PC-9 (cell line): ENCODE measurements at regions not wholly inside any gene's neighbourhood (a gene's known extent, or its start where the extent isn't known, plus 50 kb on each side); places are given as distances from the start of the nearest gene placed in this dataset.

ENCODE experiments used
- CTCF ChIP-seq: fragments of 200-600 bp; sonication (generic); conservative IDR thresholded peaks from 2 replicates; pipeline ENCODE4 v1.6.1; 2017; ENCODE audit warnings: mixed run types, antibody characterized with exemption, mild to moderate bottlenecking, moderate library complexity
- EZH2 ChIP-seq: fragments of 200-600 bp; sonication (generic); IDR thresholded peaks from 2 replicates; pipeline ENCODE4 v1.8.0; 2017; ENCODE audit warnings: antibody characterized with exemption, low read depth

GRCh38 chr1:30137001-30137400 is 586.4 kb downstream of the MATN1 start:
- TF ChIP-seq CTCF (no peak), EZH2 (no peak)
